Stimulated activated CD4-positive, alpha-beta T cell treated with anti-CD3 and anti-CD28 coated beads, Interleukin-1b, Interleukin-23, amount 100 ng/mL, for 24 hours (primary cell): ENCODE measurements at regions not wholly inside any gene's neighbourhood (a gene's known extent, or its start where the extent isn't known, plus 50 kb on each side); places are given as distances from the start of the nearest gene placed in this dataset.

Experiments used
- DNase-seq, 4 experiments: peaks; one replicate each; pipeline ENCODE4 v3.0.0-alpha.2; 2020; ENCODE audit warnings: low read depth in 4 of 4, low spot score in 1 of 4

DNA sequence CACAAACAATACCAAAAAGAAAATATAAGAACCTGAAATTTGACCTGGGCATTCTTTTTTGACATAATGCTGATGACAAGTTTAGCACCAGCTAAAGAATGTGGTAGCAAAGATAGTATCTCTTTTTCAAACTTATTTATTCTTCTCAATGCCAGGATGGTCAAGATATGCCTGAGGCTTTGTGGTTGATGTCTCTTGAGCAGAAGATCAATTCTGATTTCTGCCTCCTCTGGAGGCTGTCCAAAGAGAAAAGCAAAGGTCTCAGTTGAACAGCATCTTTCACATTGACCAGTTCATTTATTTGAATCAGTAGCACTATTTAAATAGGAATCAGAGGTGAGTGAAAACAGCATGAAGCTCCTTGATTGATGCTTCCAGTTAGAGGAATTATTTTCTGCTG is 588.2 kb downstream of the HTR1A start:
- DNase-seq: no peak

GRCh38 chr5:63351164-63351563 is 611.1 kb downstream of the HTR1A start:
- DNase-seq: no peak

- no peak for DNase-seq
Observed at GRCh38 chr5:63346451-63346850, 615.8 kb downstream of the HTR1A start.

DNA sequence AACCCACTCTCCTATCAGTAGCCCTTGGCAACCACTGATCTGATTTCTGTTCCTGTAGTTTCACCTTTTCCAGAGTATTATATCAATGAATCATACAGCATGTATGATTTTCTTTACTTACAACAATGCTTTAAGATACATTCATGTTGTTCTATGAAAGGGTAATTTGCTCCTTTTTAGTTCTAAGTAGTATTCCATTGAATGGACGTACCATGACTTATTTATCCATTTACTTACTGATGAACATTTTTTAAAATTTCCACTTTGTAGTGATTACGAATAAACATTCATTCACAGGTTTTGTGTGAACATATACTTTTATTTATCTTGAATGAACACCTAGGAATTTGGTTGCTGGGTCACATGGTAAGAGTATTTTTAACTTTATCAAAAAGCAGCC is 620.8 kb downstream of the HTR1A start:
- no peak for DNase-seq

DNA sequence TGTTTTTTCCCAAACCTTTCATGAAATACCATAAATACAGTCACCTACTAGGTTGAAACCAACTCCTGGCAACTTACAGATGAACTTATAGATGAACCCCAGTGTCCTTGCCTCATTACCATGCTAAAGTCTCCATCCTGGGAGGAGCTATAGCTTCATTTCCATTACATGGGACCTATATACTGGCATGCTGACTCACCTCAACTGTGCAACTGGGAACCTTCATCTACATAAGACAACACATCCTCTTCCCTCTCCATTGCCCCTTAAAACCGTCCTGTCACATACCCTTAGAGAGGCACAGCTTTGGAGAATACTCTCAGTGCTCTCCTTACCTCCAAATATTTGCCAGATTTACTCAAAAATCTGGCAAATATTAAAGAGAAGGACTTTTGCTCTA is 638.3 kb downstream of the HTR1A start:
- DNase-seq: no peak

DNA sequence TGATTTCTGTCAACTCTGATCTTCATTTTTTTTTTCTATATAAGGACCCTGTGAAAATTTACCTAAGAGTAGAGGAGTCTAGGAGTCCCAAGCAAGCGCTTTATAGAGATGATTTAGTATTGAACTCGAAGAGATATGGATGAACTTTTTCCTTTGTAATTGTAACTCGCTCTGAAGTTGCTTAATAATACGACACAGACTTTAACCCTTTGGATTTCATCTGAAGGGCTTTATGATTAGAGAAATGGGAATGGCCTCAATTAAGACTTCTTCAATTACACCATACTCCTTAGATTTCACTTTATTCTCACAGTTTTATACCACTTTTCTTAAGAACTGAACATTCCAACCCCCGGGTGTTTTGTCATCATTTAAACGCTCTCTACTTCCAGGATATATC is 647.7 kb downstream of the HTR1A start:
- DNase-seq: no peak

- DNase-seq: no peak
Observed at GRCh38 chr5:63310644-63311043, 651.6 kb downstream of the HTR1A start.

GRCh38 chr5:63306909-63307308 is 655.3 kb downstream of the HTR1A start:
- no peak for DNase-seq

DNA sequence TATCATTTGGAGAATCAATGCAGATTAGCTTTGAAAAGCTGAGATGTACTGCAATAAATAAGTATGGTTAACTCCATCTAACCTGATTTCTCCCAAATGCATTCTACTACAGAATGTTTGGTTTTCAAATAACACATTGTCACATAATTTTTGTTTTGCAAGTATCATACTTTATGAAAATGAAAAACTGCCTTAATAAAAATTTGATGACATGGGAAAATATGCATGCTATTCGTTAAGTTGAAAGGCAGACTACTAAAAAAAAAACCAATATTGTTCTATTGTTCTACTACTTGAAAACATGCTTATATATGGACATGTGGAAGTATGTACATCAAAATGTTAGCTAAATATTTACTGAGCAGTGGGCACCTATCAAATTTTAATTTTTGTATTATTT is 668.9 kb downstream of the HTR1A start:
- no peak for DNase-seq

DNA sequence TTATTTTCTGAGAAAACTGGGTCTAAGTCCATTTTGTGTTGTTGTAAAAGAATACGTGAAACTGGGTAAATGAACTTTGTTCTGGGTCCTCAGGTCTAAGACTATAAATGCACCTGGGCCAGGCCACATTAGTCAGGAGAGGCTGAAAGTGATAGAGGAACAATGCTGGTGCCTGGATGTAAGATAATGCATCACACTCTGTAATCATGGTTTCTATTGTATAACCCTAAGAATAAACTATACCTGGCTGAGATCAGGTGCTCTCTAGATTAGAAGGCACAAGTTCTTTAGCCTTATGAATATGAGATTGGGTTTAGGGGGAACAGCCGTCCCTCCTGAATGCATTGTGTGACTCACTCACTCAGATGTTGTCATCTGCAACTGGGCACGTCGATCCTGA is 675.5 kb downstream of the HTR1A start:
- no peak for DNase-seq

DNA sequence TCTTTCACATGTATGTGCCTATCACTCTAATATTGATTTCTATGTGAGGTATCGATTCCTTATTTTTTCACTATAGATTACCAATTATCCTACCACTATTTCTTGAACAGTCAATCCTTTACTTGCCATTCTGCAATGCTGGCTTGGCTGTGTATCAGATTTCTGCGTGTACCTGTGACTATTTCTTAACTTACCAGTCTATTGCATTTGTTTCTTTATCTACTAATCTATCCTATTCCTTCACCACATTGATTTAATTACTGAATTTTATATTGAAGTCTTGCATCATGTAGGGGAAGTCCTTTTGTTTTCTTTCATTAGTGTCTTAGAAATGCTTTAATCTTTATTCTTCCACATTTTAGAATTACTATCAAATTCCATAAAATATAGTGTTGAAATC is 684.8 kb downstream of the LRRC70 start:
- DNase-seq: no peak

GRCh38 chr5:63262185-63262981 is 683.8 kb downstream of the LRRC70 start:
- DNase-seq: no peak

GRCh38 chr5:63261695-63262094 is 683.1 kb downstream of the LRRC70 start:
- DNase-seq: no peak

GRCh38 chr5:63255594-63255993 is 677.0 kb downstream of the LRRC70 start:
- no peak for DNase-seq

DNA sequence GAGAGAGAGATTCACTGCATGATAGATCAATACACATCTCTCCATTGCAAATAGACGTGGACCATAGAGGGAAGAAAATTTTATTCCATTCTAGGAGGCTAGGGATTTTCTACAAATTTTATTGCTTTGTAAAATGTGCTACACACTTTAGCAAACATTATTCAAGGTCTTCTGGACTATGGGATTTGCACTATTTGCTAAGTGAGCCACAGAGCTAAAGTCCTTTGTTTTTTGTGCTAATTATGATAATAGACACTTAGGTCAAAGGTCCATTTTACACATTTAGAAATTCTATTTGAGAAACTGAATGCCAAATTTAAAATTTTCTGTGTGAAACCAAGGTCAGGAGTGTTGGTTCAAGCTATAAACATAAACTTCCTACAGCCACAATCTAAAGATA is 672.3 kb downstream of the LRRC70 start:
- no peak for DNase-seq

DNA sequence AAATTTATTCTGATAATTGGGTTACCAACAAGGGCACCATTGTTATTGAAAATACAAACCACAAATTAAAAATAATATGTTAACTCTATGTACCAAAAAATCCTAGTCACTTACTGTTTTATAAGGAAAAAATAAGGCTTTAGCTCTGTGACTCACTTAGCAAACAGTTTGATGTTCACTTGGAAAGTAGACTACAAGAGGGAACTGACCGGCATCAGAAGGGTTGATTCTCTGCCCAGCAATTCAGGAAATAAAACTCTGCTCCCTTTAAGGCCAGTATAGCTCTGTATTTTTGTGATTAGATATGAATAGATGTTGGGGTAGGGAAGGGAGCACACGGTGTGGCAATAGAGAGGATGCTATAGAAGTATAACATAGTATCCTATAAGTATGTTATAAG is 671.3 kb downstream of the LRRC70 start:
- DNase-seq: no peak

GRCh38 chr5:63247651-63248050 is 669.0 kb downstream of the LRRC70 start:
- no peak for DNase-seq

DNA sequence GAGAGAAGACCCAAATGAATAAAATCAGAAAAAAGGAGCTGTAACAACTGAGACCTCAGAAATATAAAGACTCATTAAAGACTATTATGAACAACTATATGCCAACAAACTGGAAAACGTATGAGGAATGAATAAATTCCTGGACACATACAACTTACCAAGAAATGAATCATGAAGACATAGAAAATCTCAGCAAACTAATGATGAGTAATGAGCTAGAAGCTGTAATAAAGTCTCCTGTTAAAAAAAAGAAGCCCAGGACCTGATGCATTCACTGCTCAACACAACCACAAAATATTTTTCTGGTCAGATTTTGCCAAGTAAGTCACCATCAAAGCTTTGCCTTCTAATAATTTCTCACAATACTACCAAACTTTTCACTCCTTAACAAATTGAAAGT is 666.7 kb downstream of the LRRC70 start:
- no peak for DNase-seq

DNA sequence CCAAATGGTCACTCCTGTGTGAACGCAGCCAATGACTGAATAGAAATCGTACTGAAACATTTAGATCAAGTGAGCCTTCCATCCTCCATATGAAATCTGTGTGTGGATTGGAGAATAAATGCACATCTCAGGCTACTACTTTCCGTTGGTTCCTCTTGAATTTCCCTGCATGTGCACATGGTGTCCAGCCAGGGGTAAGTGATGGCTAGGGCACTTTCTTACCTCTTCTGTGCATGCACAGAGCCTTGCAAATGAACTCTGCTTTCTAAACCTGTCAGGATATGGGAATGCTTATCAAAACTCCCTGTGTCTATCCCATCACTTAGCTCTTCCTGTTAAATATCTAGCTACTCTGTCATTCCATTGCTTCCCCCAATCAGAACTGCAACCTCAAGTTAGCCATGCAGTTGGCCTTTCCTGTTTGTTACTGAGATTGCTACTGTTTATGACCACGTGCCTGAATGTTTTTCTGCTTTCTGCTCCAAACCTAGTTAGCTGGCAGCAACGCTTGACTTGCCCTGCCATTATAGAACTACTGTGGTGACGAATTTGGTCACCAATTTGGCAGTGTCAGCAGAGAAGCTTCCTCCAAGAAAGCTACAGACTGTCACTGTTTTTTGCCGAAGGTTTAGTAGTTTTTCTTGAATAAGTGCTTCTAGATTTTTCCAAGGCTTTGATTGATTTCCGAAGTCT is 661.6 kb downstream of the LRRC70 start:
- no peak for DNase-seq

DNA sequence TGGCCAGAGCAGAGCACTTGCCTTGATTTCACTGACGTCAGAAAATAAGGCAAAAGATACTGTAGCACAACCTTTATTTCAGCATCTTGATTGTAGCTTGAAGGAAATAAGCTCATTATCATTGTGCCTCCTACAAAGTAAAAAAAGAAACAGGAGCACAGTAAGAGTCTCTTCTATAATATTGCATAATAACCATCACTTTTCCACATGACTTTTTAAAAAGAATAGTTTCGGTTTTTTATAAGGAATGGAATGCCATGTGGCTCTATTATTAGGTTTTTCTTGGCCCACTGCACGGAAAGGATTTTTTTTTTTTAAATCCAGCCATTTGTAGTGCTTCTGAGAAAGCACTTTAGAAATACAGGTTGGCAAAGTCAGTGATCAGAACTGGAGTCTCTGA is 655.3 kb downstream of the LRRC70 start:
- DNase-seq: no peak

DNA sequence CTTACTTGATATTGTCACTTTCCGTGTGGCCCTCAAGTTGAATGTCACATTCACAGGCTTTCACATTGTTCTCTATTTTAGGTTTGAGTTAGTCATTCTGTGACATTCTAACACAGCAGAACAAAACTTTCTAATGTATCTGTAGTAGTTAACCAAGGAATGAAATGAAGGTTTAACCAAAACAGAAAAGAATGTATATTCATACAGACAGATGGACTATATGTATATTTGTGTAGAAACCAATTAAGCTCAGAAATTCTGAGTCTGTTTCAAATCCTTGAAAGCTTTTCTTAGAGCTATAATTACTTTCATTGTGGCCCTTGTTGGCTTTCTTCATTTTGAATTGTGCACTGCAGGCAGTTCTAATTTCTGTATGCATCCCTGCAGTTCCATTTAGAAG is 654.7 kb downstream of the LRRC70 start:
- DNase-seq: no peak

GRCh38 chr5:63230754-63231153 is 652.1 kb downstream of the LRRC70 start:
- DNase-seq: no peak

DNA sequence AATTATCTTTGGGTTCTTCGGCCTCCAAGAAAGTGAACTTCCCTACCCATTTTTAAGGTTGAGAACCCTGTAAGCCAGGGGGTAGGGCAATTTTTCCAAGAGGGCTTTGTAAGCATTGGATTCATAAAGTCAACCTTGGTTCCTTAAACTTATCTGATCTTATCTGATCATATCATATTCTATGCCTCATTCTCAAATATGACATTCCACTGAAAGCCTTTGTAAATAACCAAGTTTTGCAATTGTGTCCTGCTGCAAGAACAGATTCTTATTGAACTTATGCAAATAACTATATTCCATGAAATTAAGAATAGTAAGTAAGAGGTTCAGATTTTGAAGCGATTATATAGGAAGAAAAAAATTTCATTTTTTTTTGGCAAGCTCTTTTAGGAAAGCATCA is 649.5 kb downstream of the LRRC70 start:
- no peak for DNase-seq
